Vagina (tissue), 2 donors: ENCODE measurements at regions not wholly inside any gene's neighbourhood (a gene's known extent, or its start where the extent isn't known, plus 50 kb on each side); places are given as distances from the start of the nearest gene placed in this dataset.
"Not testable (repeated sequence)": the region's sequence is repeated elsewhere in the genome, so short reads cannot be mapped to it uniquely, and the experiment has no call there.

Source experiments
- DNase-seq, 2 donors: peaks; one replicate each; pipeline ENCODE4 v3.0.0-alpha.2; 2017; ENCODE audit errors: extremely low spot score in 2 of 2
- H3K27ac ChIP-seq: fragments of 200-600 bp; sonication (generic); one replicate; pipeline ENCODE4 v1.5.1; 2019
- H3K27me3 ChIP-seq: fragments of 200-600 bp; sonication (generic); one replicate; pipeline ENCODE4 v1.5.1; 2019
- H3K36me3 ChIP-seq, 2 donors: fragments of 200-600 bp; sonication (generic); one replicate each; pipeline ENCODE4 v1.5.1; 2017 to 2019
- H3K4me1 ChIP-seq: fragments of 200-600 bp; sonication (generic); one replicate; pipeline ENCODE4 v1.5.1; 2019
- H3K4me3 ChIP-seq, 2 donors: fragments of 200-600 bp; sonication (generic); 1 replicate in 1 of 2; 2 replicates in 1 of 2; pipeline ENCODE4 v1.5.1; 2016 to 2019
- H3K9me3 ChIP-seq: fragments of 200-600 bp; sonication (generic); one replicate; pipeline ENCODE4 v1.5.1; 2019
- CTCF ChIP-seq, 3 experiments: fragments of 450-650 bp in 2 of 3; fragments of 200-600 bp in 1 of 3; sonication (generic) in 1 of 3; IDR thresholded peaks; one replicate each; pipeline ENCODE4 v1.5.1; 2017 to 2019; ENCODE audit warnings: antibody characterized with exemption in 3 of 3, mild to moderate bottlenecking in 2 of 3, moderate library complexity in 2 of 3
- POLR2A ChIP-seq, 2 donors: fragments of 450-650 bp; IDR thresholded peaks; one replicate each; pipeline ENCODE4 v1.6.1; 2017; ENCODE audit warnings: antibody characterized with exemption in 2 of 2, mild to moderate bottlenecking in 2 of 2, moderate library complexity in 2 of 2
- POLR2AphosphoS5 ChIP-seq, 2 donors: sonication (generic); formaldehyde crosslinking; IDR thresholded peaks; one replicate each; pipeline ENCODE4 v1.9.0; 2017; ENCODE audit warnings: antibody characterized with exemption in 2 of 2, mild to moderate bottlenecking in 2 of 2, low read depth in 1 of 2; ENCODE audit not compliant: insufficient read depth in 1 of 2
- intact Hi-C: fragments of 100-400 bp; cut with DNase I; formaldehyde crosslinking; loops from one replicate; pipeline ENCODE4 v1.15.1; 2023

DNA sequence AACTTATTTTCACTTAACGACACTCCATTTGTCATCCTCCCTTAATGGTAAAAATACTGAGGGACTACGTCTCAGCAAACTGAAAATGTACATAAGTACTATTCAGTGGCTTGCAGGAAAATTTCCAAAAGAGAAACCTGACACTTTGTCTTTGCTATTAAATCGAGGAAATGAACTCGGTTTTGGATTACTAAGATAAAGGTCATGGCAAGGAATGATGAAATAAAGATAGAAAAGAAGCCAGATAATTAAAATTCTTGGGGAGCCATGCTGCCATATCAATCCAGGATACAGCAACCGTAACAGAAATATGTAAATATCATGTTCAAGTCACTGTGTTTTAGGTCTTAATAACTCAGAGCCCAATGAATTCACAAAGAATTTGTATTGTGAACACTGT, 647.8 kb downstream of the CDH9 start:
- Histone ChIP-seq H3K4me1 (no peaks in the 10 kb centered on the region), H3K9me3 (no peaks in the 10 kb centered on the region), H3K36me3 (no peaks in the 10 kb centered on the region), H3K27ac (no peak overlapping the region), H3K27me3 (no peaks in the 10 kb centered on the region), H3K4me3 (no peak overlapping the region)
- intact Hi-C loops, result no loop called here
- DNase-seq, result no peak
- no peak for TF ChIP-seq POLR2A (IDR thresholded peaks at IDR 0.05)
- no peak for TF ChIP-seq CTCF (IDR thresholded peaks at IDR 0.05)
- TF ChIP-seq POLR2AphosphoS5 (IDR thresholded peaks at IDR 0.05; ENCODE audit: insufficient read depth in 1 of 2, low read depth in 1 of 2), result no peak

GRCh38 chr5:26388976-26389375, 649.4 kb downstream of the CDH9 start:
- no peak for DNase-seq
- Histone ChIP-seq H3K9me3 (no peaks in the 10 kb centered on the region), H3K4me1 (no peaks in the 10 kb centered on the region), H3K36me3 (no peaks in the 10 kb centered on the region), H3K4me3 (no peak overlapping the region), H3K27ac (no peak overlapping the region), H3K27me3 (no peaks in the 10 kb centered on the region)
- intact Hi-C loops, result no loop called here
- TF ChIP-seq POLR2AphosphoS5 (IDR thresholded peaks at IDR 0.05; ENCODE audit: insufficient read depth in 1 of 2, low read depth in 1 of 2) (no peak), CTCF (IDR thresholded peaks at IDR 0.05) (no peak), POLR2A (IDR thresholded peaks at IDR 0.05) (no peak)

- TF ChIP-seq POLR2A (IDR thresholded peaks at IDR 0.05) (no peak), CTCF (IDR thresholded peaks at IDR 0.05) (no peak), POLR2AphosphoS5 (IDR thresholded peaks at IDR 0.05; ENCODE audit: insufficient read depth in 1 of 2, low read depth in 1 of 2) (no peak)
- H3K36me3 ChIP-seq, result no peaks in the 10 kb centered on the region
- no peaks in the 10 kb centered on the region for H3K4me1 ChIP-seq
- no peak overlapping the region for H3K27ac ChIP-seq
- no peaks in the 10 kb centered on the region for H3K27me3 ChIP-seq
- no peak for DNase-seq
- no peak overlapping the region for H3K4me3 ChIP-seq
- no peaks in the 10 kb centered on the region for H3K9me3 ChIP-seq
- intact Hi-C loops, result no loop called here
These were observed 651.9 kb downstream of the CDH9 start for GRCh38 chr5:26386532-26386931.

DNA sequence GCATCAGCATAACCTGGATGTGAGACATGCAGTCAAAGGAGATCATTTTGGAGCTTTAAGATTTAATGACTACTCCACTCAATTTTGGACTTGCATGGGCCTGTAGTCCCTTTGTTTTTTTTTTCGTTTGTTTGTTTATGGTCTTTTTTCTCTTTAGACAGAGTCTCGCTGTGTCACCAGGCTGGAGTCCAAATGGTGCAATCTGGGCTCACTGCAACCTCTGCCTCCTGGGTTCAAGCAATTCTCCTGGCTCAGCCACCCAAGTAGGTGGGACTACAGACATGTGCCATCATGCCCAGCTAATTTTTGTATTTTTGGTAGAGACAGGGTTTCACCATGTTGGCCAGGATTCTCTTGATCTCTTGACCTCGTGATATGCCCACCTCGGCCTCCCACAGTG, 673.8 kb downstream of the CDH9 start:
- H3K36me3 ChIP-seq, DNase-seq, intact Hi-C loops, H3K9me3 ChIP-seq, H3K4me3 ChIP-seq, H3K4me1 ChIP-seq, H3K27ac ChIP-seq, H3K27me3 ChIP-seq: not testable (repeated sequence)

- intact Hi-C loops, result no loop called here
- TF ChIP-seq CTCF (IDR thresholded peaks at IDR 0.05) (no peak), POLR2A (IDR thresholded peaks at IDR 0.05) (no peak), POLR2AphosphoS5 (IDR thresholded peaks at IDR 0.05; ENCODE audit: insufficient read depth in 1 of 2, low read depth in 1 of 2) (no peak)
- DNase-seq, result no peak
These were observed 694.5 kb downstream of the CDH9 start for GRCh38 chr5:26343801-26344325.

GRCh38 chr5:26339576-26339975, 698.8 kb downstream of the CDH9 start:
- TF ChIP-seq POLR2AphosphoS5 (IDR thresholded peaks at IDR 0.05; ENCODE audit: insufficient read depth in 1 of 2, low read depth in 1 of 2) (no peak), POLR2A (IDR thresholded peaks at IDR 0.05) (no peak), CTCF (IDR thresholded peaks at IDR 0.05) (no peak)
- H3K27ac ChIP-seq, result no peak overlapping the region
- H3K4me1 ChIP-seq, result no peaks in the 10 kb centered on the region
- no peaks in the 10 kb centered on the region for H3K36me3 ChIP-seq
- H3K27me3 ChIP-seq, result no peaks in the 10 kb centered on the region
- no peak for DNase-seq
- no peaks in the 10 kb centered on the region for H3K9me3 ChIP-seq
- intact Hi-C loops, result no loop called here
- no peak overlapping the region for H3K4me3 ChIP-seq

More at GRCh38 chr5:26343801-26344325, 694.5 kb downstream of the CDH9 start:
- Histone ChIP-seq H3K4me1 (no peaks in the 10 kb centered on the region), H3K27ac (no peak overlapping the region), H3K36me3 (no peaks in the 10 kb centered on the region), H3K9me3 (no peaks in the 10 kb centered on the region), H3K4me3 (no peak overlapping the region), H3K27me3 (no peaks in the 10 kb centered on the region)
